Activated naive CD4-positive, alpha-beta T cell treated with anti-CD3 and anti-CD28 coated beads, Interleukin-2, amount 50 U/mL, for 72 hours (primary cell): ENCODE measurements at regions not wholly inside any gene's neighbourhood (a gene's known extent, or its start where the extent isn't known, plus 50 kb on each side); places are given as distances from the start of the nearest gene placed in this dataset.

Experiments
- ATAC-seq, 2 donors: fragments of 150-1000 bp; cut with Tn5 transposase; 2 replicates each; pipeline ENCODE4 v1.10.0; 2021; ENCODE audit warnings: mild to moderate bottlenecking in 2 of 2, moderate library complexity in 2 of 2
- DNase-seq, 2 donors: peaks; one replicate each; pipeline ENCODE4 v3.0.0; 2021 to 2022; ENCODE audit warnings: low spot score in 2 of 2
- H3K27ac Mint-ChIP-seq, 2 donors: one replicate each; pipeline ENCODE4 v1.8.0; 2022; ENCODE audit warnings: mild to moderate bottlenecking in 2 of 2, mixed read lengths in 2 of 2
- H3K36me3 Mint-ChIP-seq, 2 donors: one replicate each; pipeline ENCODE4 v1.8.0; 2022; ENCODE audit warnings: mixed read lengths in 2 of 2
- H3K9me3 Mint-ChIP-seq, 2 donors: one replicate each; pipeline ENCODE4 v1.8.0; 2022; ENCODE audit warnings: mixed read lengths in 2 of 2

- H3K36me3 Mint-ChIP-seq = no peaks in the 10 kb centered on the region
- DNase-seq (no peak), ATAC-seq (peak in 1 of 2 donors; percentile 20)
- no peak overlapping the region for H3K27ac Mint-ChIP-seq
- peaks cover 6 to 11% of the 10 kb centered on the region in 2 donors for H3K9me3 Mint-ChIP-seq
Measured at GRCh38 chr5:165576678-165577275, 2071.4 kb downstream of the MAT2B start.

- H3K36me3 Mint-ChIP-seq = no peaks in the 10 kb centered on the region
- peaks cover 6% of the 10 kb centered on the region in 2 donors for H3K9me3 Mint-ChIP-seq
- no peak overlapping the region for H3K27ac Mint-ChIP-seq
- DNase-seq = no peak
- ATAC-seq = no peak
Measured at GRCh38 chr5:165579911-165580310, 2074.5 kb downstream of the MAT2B start.

GRCh38 chr5:165594693-165595092 is 2089.3 kb downstream of the MAT2B start:
- H3K36me3 Mint-ChIP-seq = peaks cover 0 to 4% of the 10 kb centered on the region in 2 donors
- peaks cover 22 to 31% of the 10 kb centered on the region in 2 donors for H3K9me3 Mint-ChIP-seq
- no peak for ATAC-seq
- no peak for DNase-seq
- no peak overlapping the region for H3K27ac Mint-ChIP-seq

GRCh38 chr5:165602529-165602928 is 2097.1 kb downstream of the MAT2B start:
- ATAC-seq (no peak), DNase-seq (no peak)
- Mint-ChIP-seq H3K27ac (no peak overlapping the region), H3K9me3 (peaks cover 35 to 42% of the 10 kb centered on the region in 2 donors), H3K36me3 (peaks cover 0 to 4% of the 10 kb centered on the region in 2 donors)

- no peak for ATAC-seq
- Mint-ChIP-seq H3K9me3 (peaks cover 12 to 24% of the 10 kb centered on the region in 2 donors), H3K27ac (no peak overlapping the region), H3K36me3 (no peaks in the 10 kb centered on the region)
- DNase-seq = no peak
Measured at GRCh38 chr5:165607026-165607425, 2101.6 kb downstream of the MAT2B start.

- H3K36me3 Mint-ChIP-seq = no peaks in the 10 kb centered on the region
- DNase-seq (no peak), ATAC-seq (no peak)
- no peak overlapping the region for H3K27ac Mint-ChIP-seq
- H3K9me3 Mint-ChIP-seq = peaks cover 7 to 16% of the 10 kb centered on the region in 2 donors
Measured at GRCh38 chr5:165609871-165610270, 2104.5 kb downstream of the MAT2B start.

GRCh38 chr5:165616490-165617405 is 2111.3 kb downstream of the MAT2B start:
- no peaks in the 10 kb centered on the region for H3K36me3 Mint-ChIP-seq
- no peak for ATAC-seq

GRCh38 chr5:165617491-165617890 is 2112.1 kb downstream of the MAT2B start:
- Mint-ChIP-seq H3K27ac (no peak overlapping the region), H3K9me3 (peaks cover 12 to 19% of the 10 kb centered on the region in 2 donors), H3K36me3 (no peaks in the 10 kb centered on the region)
- DNase-seq (no peak), ATAC-seq (no peak)

More at GRCh38 chr5:165616490-165617405, 2111.3 kb downstream of the MAT2B start:
- Mint-ChIP-seq H3K9me3 (peaks cover 12 to 19% of the 10 kb centered on the region in 2 donors), H3K27ac (no peak overlapping the region)
- no peak for DNase-seq

- Mint-ChIP-seq H3K9me3 (peaks cover 17% of the 10 kb centered on the region in 2 donors), H3K27ac (no peak overlapping the region), H3K36me3 (no peaks in the 10 kb centered on the region)
- ATAC-seq (no peak), DNase-seq (no peak)
Measured at GRCh38 chr5:165620394-165620793, 2115.0 kb downstream of the MAT2B start.

- peak overlapping the region in 1 of 2 donors; percentile 5 for H3K27ac Mint-ChIP-seq
- H3K9me3 Mint-ChIP-seq = peaks cover 10 to 14% of the 10 kb centered on the region in 2 donors
- DNase-seq (no peak), ATAC-seq (no peak)
- no peaks in the 10 kb centered on the region for H3K36me3 Mint-ChIP-seq
Measured at GRCh38 chr5:165622864-165623536, 2117.6 kb downstream of the MAT2B start.

GRCh38 chr5:165624166-165624946 is 2118.9 kb downstream of the MAT2B start:
- Mint-ChIP-seq H3K36me3 (no peaks in the 10 kb centered on the region), H3K9me3 (peaks cover 6 to 14% of the 10 kb centered on the region in 2 donors), H3K27ac (no peak overlapping the region)
- no peak for ATAC-seq
- no peak for DNase-seq

- Mint-ChIP-seq H3K9me3 (peaks cover under 1 to 10% of the 10 kb centered on the region in 2 donors), H3K27ac (no peak overlapping the region), H3K36me3 (no peaks in the 10 kb centered on the region)
- no peak for DNase-seq
- ATAC-seq = no peak
Measured at GRCh38 chr5:165626161-165626560, 2120.7 kb downstream of the MAT2B start.

- no peak for ATAC-seq
- H3K27ac Mint-ChIP-seq = no peak overlapping the region
- H3K9me3 Mint-ChIP-seq = peaks cover 1 to 11% of the 10 kb centered on the region in 2 donors
Measured at GRCh38 chr5:165627548-165628170, 2122.2 kb downstream of the MAT2B start.

GRCh38 chr5:165630261-165630778 is 2124.9 kb downstream of the MAT2B start:
- peak in 1 of 2 donors; percentile 50 for ATAC-seq
- Mint-ChIP-seq H3K9me3 (peaks cover 9 to 10% of the 10 kb centered on the region in 2 donors), H3K36me3 (no peaks in the 10 kb centered on the region), H3K27ac (no peak overlapping the region)
- peak in 1 of 2 donors; percentile 22 for DNase-seq

More at GRCh38 chr5:165627548-165628170, 2122.2 kb downstream of the MAT2B start:
- DNase-seq = no peak
- no peaks in the 10 kb centered on the region for H3K36me3 Mint-ChIP-seq

GRCh38 chr5:165631235-165631634 is 2125.8 kb downstream of the MAT2B start:
- Mint-ChIP-seq H3K27ac (no peak overlapping the region), H3K9me3 (peaks cover 9 to 10% of the 10 kb centered on the region in 2 donors), H3K36me3 (no peaks in the 10 kb centered on the region)
- DNase-seq = no peak
- no peak for ATAC-seq

GRCh38 chr5:165642366-165642765 is 2136.9 kb downstream of the MAT2B start:
- no peak overlapping the region for H3K27ac Mint-ChIP-seq
- DNase-seq (no peak), ATAC-seq (no peak)
- peaks cover 14 to 19% of the 10 kb centered on the region in 2 donors for H3K9me3 Mint-ChIP-seq
- no peaks in the 10 kb centered on the region for H3K36me3 Mint-ChIP-seq
